ENCODE measurements at regions not wholly inside any gene's neighbourhood (a gene's known extent, or its start where the extent isn't known, plus 50 kb on each side); places are given as distances from the start of the nearest gene placed in this dataset.

- FAIRE-seq, result no peak
- TF ChIP-seq SIRT6 (IDR thresholded peaks at IDR 0.05; ENCODE audit: low read length), result no peak
- no peak for TF ChIP-seq TCF12 (IDR thresholded peaks at IDR 0.05; ENCODE audit: low read depth, low read length)
- TF ChIP-seq ATF3 (IDR thresholded peaks at IDR 0.05; ENCODE audit: insufficient read depth, low read depth, low read length), result no peak
- no peak for TF ChIP-seq USF2 (IDR thresholded peaks at IDR 0.05; ENCODE audit: low read length)
- TF ChIP-seq GTF2F1 (IDR thresholded peaks at IDR 0.05; ENCODE audit: borderline replicate concordance, low read depth, low read length), result no peak
- no peak for TF ChIP-seq CHD1 (IDR thresholded peaks at IDR 0.05; ENCODE audit: low read depth, low read length)
- no peak for TF ChIP-seq JUN (IDR thresholded peaks at IDR 0.05; ENCODE audit: low read depth, low read length)
- TF ChIP-seq ZNF274 (IDR thresholded peaks at IDR 0.05; ENCODE audit: borderline replicate concordance, extremely low read depth, low read length), result no peak
- no peak for TF ChIP-seq KDM1A (IDR thresholded peaks at IDR 0.05; ENCODE audit: borderline replicate concordance, low read length)
- no peak for TF ChIP-seq CREB1 (IDR thresholded peaks at IDR 0.05)
- no peak for TF ChIP-seq EGR1 (IDR thresholded peaks at IDR 0.05; ENCODE audit: borderline replicate concordance, low read depth, low read length)
- no peak for TF ChIP-seq SIX5 (IDR thresholded peaks at IDR 0.05; ENCODE audit: low read depth, low read length)
- TF ChIP-seq BCL11A (IDR thresholded peaks at IDR 0.05; ENCODE audit: low read depth in 2 of 2, low read length in 2 of 2), result no peak
- TF ChIP-seq NRF1 (IDR thresholded peaks at IDR 0.05; ENCODE audit: low read depth, low read length), result no peak
- TF ChIP-seq POLR2AphosphoS5 (IDR thresholded peaks at IDR 0.05; ENCODE audit: low read depth, low read length), result no peak
- TF ChIP-seq CHD2 (IDR thresholded peaks at IDR 0.05; ENCODE audit: low read length), result no peak
These were observed 698.1 kb upstream of the CDH2 start for GRCh38 chr18:28875059-28875458.

More at GRCh38 chr18:28875059-28875458, 698.1 kb upstream of the CDH2 start:
- 85% methylated on average over 1 of the region's 1 CpG; no CpG with 5 or more reads in 1 of the 2 experiments for WGBS, 2 experiments (ENCODE audit: extremely low coverage in 1 of 2, insufficient coverage in 1 of 2, insufficient read length in 1 of 2, insufficient replicate concordance in 2 of 2, low coverage in 1 of 2, low lambda C conversion rate in 2 of 2, missing lambda C conversion rate in 1 of 2)
- Histone ChIP-seq H3K4me2 (ENCODE audit: insufficient read depth in 1 of 2, low read depth in 2 of 2, low read length in 2 of 2) (no peak overlapping the region), H3K27ac (ENCODE audit: low read depth, low read length) (no peak overlapping the region), H4K8ac (ENCODE audit: extremely low read depth, insufficient read depth, low read length) (no peak overlapping the region), H3K23me2 (ENCODE audit: low read depth, low read length) (no peaks in the 10 kb centered on the region), H3K36me3 (ENCODE audit: control insufficient read depth in 2 of 4, insufficient read depth in 4 of 4, low read length in 3 of 4) (no peaks in the 10 kb centered on the region), H2BK12ac (ENCODE audit: low read depth, low read length) (no peak overlapping the region), H3K79me1 (ENCODE audit: low read depth, low read length) (no peaks in the 10 kb centered on the region), H2AFZ (ENCODE audit: low read length) (no peak overlapping the region), H4K5ac (ENCODE audit: insufficient read length, low read depth, low read length) (no peak overlapping the region), H3K56ac (replicated peaks; ENCODE audit: insufficient read length, low read depth, low read length) (no peak overlapping the region), H3K4ac (replicated peaks; ENCODE audit: insufficient read length, low read depth, low read length) (no peak overlapping the region), H2AK5ac (ENCODE audit: low read depth, low read length) (no peak overlapping the region), H2BK120ac (replicated peaks; ENCODE audit: low read depth, low read length) (no peak overlapping the region), H3K23ac (ENCODE audit: insufficient read length) (no peak overlapping the region), H3K18ac (ENCODE audit: extremely low read depth, low read length) (no peak overlapping the region), H3K9ac (replicated peaks in 1 of 4; ENCODE audit: extremely low read depth in 1 of 4, low read depth in 3 of 4, low read length in 3 of 4) (no peak overlapping the region), H2BK20ac (ENCODE audit: low read length) (no peak overlapping the region), H2BK5ac (ENCODE audit: low read depth, low read length) (no peak overlapping the region), H4K91ac (replicated peaks; ENCODE audit: insufficient read length, low read length) (no peak overlapping the region), H4K20me1 (replicated peaks in 1 of 2; ENCODE audit: control insufficient read depth in 1 of 2, insufficient read depth in 2 of 2, low read length in 2 of 2) (no peaks in the 10 kb centered on the region), H2BK15ac (ENCODE audit: low read length) (no peak overlapping the region), H3K79me2 (ENCODE audit: control insufficient read depth in 1 of 2, insufficient read depth in 2 of 2, low read length in 2 of 2) (no peaks in the 10 kb centered on the region), H3K14ac (ENCODE audit: insufficient read length) (no peak overlapping the region), H3K9me3 (ENCODE audit: insufficient read depth in 2 of 2, low read depth in 1 of 2, low read length in 1 of 2) (no peaks in the 10 kb centered on the region), H3K27me3 (replicated peaks in 1 of 4; ENCODE audit: control insufficient read depth in 3 of 4, extremely low read depth in 1 of 4, insufficient read depth in 3 of 4, low read length in 3 of 4) (no peaks in the 10 kb centered on the region), H3K4me3 (ENCODE audit: extremely low read depth in 1 of 4, insufficient read depth in 2 of 4, low read depth in 3 of 4, low read length in 4 of 4) (no peak overlapping the region), H3K4me1 (replicated peaks in 1 of 4; ENCODE audit: control insufficient read depth in 3 of 4, insufficient read depth in 4 of 4, low read length in 3 of 4) (no peaks in the 10 kb centered on the region)
- ChIA-PET POLR2A (ENCODE audit: partially characterized antibody) (no interaction called here), CTCF (ENCODE audit: partially characterized antibody) (no interaction called here)
- no peak for DNase-seq (ENCODE audit: low read depth in 1 of 2, low spot score in 2 of 2)
